ENCODE measurements at regions not wholly inside any gene's neighbourhood (a gene's known extent, or its start where the extent isn't known, plus 50 kb on each side); places are given as distances from the start of the nearest gene placed in this dataset.
A peak's percentile ranks its signal among the peaks of the same experiment; 100 is the strongest.
"Not testable (repeated sequence)": the region's sequence is repeated elsewhere in the genome, so short reads cannot be mapped to it uniquely, and the experiment has no call there.

- TF ChIP-seq, protein P1, sequence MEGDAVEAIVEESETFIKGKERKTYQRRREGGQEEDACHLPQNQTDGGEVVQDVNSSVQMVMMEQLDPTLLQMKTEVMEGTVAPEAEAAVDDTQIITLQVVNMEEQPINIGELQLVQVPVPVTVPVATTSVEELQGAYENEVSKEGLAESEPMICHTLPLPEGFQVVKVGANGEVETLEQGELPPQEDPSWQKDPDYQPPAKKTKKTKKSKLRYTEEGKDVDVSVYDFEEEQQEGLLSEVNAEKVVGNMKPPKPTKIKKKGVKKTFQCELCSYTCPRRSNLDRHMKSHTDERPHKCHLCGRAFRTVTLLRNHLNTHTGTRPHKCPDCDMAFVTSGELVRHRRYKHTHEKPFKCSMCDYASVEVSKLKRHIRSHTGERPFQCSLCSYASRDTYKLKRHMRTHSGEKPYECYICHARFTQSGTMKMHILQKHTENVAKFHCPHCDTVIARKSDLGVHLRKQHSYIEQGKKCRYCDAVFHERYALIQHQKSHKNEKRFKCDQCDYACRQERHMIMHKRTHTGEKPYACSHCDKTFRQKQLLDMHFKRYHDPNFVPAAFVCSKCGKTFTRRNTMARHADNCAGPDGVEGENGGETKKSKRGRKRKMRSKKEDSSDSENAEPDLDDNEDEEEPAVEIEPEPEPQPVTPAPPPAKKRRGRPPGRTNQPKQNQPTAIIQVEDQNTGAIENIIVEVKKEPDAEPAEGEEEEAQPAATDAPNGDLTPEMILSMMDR (conservative IDR thresholded peaks at IDR 0.05) = no peak
- no peak for TF ChIP-seq ZFX (IDR thresholded peaks at IDR 0.05)
- H3K27ac ChIP-seq = no peak overlapping the region
Observed at GRCh38 chr1:172726740-172727139, 67.8 kb downstream of the FASLG start.

DNA sequence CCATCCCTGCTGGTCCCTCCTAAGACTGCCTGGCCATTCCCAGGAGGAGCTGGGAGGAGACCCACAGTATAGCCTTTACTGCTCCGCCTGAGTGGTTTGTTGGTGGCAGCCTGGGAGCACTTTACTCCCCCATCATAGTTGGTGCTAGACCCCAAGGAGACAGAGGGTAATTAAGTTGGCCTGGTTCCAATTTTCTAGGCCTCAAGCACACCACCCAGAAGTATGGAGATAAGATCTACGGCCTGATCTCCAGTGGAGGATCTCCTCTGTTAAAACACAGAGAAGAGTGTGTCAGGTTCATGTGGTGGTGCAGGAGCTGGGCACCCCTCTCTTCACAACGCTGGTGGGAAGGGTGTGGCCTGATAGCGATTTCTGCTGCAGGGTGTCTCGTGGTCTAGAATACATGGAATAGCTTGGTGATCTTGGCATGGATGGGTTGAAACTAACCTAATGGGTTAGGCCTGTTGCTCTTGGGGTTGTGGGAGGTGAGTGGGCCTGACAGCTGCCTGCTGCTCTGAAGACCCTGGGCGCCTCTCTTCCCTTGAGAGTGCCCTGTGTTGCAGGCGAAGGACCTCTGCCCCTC is 68.5 kb downstream of the FASLG start:
- TF ChIP-seq ZFX (IDR thresholded peaks at IDR 0.05) = no peak
- TF ChIP-seq, protein P1 (conservative IDR thresholded peaks at IDR 0.05) = no peak
- H3K27ac ChIP-seq = no peak overlapping the region

- no peak for TF ChIP-seq ZFX (IDR thresholded peaks at IDR 0.05)
- TF ChIP-seq, protein P1 (conservative IDR thresholded peaks at IDR 0.05) = peak; percentile 95
- no peak overlapping the region for H3K27ac ChIP-seq
Observed at GRCh38 chr1:172727956-172728603, 69.2 kb downstream of the FASLG start.

DNA sequence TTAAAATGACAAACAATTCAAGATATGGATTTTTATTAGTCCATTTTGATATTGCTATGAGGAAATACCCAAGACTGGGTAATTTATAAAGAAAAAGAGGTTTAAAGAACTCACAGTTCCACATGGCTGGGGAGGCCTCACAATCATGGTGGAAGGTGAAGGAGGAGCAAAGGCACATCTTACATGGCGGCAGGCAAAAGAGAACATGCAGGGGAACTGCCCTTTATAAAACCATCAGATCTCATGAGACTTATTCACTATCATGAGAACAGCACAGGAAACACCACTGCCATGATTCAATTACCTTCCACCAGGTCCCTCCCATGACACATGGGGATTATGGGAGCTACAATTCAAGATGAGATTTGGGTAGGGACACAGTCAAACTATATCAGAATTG is 69.8 kb downstream of the FASLG start:
- not testable (repeated sequence) for H3K27ac ChIP-seq

DNA sequence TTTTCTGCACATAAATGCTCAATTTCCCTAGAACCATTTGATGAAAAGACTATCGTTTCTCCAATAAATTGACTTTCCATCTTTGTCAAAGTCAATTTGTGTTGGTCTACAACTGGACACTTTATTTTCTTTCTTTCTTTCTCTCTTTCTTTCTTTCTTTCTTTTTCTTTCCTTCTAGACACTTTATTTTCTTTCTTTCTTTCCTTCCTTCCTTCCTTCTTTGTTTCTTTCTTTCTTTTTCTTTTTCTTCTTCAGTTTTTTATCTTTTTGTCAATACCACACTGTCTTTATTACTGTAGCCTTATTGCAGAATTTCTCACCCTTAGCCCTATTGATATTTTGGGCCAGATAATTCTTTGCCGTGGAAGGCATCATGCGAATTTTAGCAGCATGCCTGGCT is 73.5 kb downstream of the FASLG start:
- TF ChIP-seq ZFX (IDR thresholded peaks at IDR 0.05) = no peak
- TF ChIP-seq, protein P1 (conservative IDR thresholded peaks at IDR 0.05) = no peak
- H3K27ac ChIP-seq = no peak overlapping the region

DNA sequence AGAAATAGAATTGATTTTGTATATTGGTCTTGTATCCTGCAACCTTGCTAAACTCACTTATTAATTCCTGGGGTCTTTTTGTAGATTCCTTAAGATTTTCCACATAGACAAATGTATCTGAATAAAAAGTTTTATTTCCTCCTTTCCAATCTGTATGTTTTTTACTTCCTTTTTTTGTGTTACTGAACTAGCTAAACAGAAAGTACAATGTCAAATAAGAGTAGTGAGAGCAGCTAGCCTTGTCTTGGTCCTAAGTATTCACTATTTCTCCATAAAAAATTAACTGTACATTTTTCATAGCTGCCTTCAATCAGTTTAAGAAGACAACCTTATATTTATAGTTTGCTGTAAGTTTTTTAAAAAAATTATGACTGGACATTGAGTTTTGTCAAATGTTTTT is 74.9 kb downstream of the FASLG start:
- TF ChIP-seq ZFX (IDR thresholded peaks at IDR 0.05) = no peak
- TF ChIP-seq, protein P1 (conservative IDR thresholded peaks at IDR 0.05) = no peak

GRCh38 chr1:172738389-172738788 is 79.5 kb downstream of the FASLG start:
- TF ChIP-seq ZFX (IDR thresholded peaks at IDR 0.05) = no peak
- TF ChIP-seq, protein P1 (conservative IDR thresholded peaks at IDR 0.05) = no peak
- no peak overlapping the region for H3K27ac ChIP-seq

More for the DNA sequence above, 74.9 kb downstream of the FASLG start:
- H3K27ac ChIP-seq = no peak overlapping the region
